Gastrocnemius medialis (tissue), 4 donors: ENCODE measurements at regions not wholly inside any gene's neighbourhood (a gene's known extent, or its start where the extent isn't known, plus 50 kb on each side); places are given as distances from the start of the nearest gene placed in this dataset.

Experiments
- POLR2A ChIP-seq, 2 donors: fragments of 450-650 bp; IDR thresholded peaks; one replicate each; pipeline ENCODE4 v1.6.1; 2017; ENCODE audit warnings: antibody characterized with exemption in 2 of 2, mild to moderate bottlenecking in 2 of 2, moderate library complexity in 2 of 2
- TF ChIP-seq, protein P1 (sequence below), 5 experiments: fragments of 450-650 bp in 3 of 5; fragments of 200-600 bp in 2 of 5; sonication (generic) in 2 of 5; IDR thresholded peaks in 4 of 5; conservative IDR thresholded peaks in 1 of 5; 1 replicate in 4 of 5; 2 replicates in 1 of 5; pipeline ENCODE4 v1.5.1; 2016 to 2019; ENCODE audit warnings: antibody characterized with exemption in 5 of 5, mild to moderate bottlenecking in 3 of 5, moderate library complexity in 3 of 5

- TF ChIP-seq, protein P1, sequence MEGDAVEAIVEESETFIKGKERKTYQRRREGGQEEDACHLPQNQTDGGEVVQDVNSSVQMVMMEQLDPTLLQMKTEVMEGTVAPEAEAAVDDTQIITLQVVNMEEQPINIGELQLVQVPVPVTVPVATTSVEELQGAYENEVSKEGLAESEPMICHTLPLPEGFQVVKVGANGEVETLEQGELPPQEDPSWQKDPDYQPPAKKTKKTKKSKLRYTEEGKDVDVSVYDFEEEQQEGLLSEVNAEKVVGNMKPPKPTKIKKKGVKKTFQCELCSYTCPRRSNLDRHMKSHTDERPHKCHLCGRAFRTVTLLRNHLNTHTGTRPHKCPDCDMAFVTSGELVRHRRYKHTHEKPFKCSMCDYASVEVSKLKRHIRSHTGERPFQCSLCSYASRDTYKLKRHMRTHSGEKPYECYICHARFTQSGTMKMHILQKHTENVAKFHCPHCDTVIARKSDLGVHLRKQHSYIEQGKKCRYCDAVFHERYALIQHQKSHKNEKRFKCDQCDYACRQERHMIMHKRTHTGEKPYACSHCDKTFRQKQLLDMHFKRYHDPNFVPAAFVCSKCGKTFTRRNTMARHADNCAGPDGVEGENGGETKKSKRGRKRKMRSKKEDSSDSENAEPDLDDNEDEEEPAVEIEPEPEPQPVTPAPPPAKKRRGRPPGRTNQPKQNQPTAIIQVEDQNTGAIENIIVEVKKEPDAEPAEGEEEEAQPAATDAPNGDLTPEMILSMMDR (IDR thresholded peaks at IDR 0.05 in 4 of 5, conservative IDR thresholded peaks at IDR 0.05 in 1 of 5), result no peak
- no peak for TF ChIP-seq POLR2A (IDR thresholded peaks at IDR 0.05)
These were observed 230.0 kb upstream of the PPP1R3A start for GRCh38 chr7:114148779-114149178.
